GM13976 (cell line): ENCODE measurements at regions not wholly inside any gene's neighbourhood (a gene's known extent, or its start where the extent isn't known, plus 50 kb on each side); places are given as distances from the start of the nearest gene placed in this dataset.

Source experiments
- DNase-seq: peaks from one replicate; pipeline ENCODE4 v3.0.0; 2012; ENCODE audit warnings: low spot score
- CTCF ChIP-seq: IDR thresholded peaks from 2 replicates; pipeline ENCODE4 v1.5.1; 2012; ENCODE audit warnings: borderline replicate concordance, mild to moderate bottlenecking; ENCODE audit not compliant: insufficient read depth; ENCODE audit errors: extremely low read depth, missing control alignments, control extremely low read depth
- in situ Hi-C: fragments of 300-500 bp; cut with MboI; formaldehyde crosslinking; loops from one replicate; pipeline ENCODE4 v1.12.0; 2022; ENCODE audit warnings: low sequenced_read_pairs, mixed read lengths, inconsistent platforms; ENCODE audit not compliant: unreplicated experiment

- no peak for DNase-seq
- in situ Hi-C loops = loop anchor here (25.0 kb wide), 1 partner anchor 1524 kb away; the partner anchor contains the start of gene BOD1L1
- TF ChIP-seq CTCF = no peak
Observed at GRCh38 chr4:15161439-15161838, 159.2 kb downstream of the CPEB2 start.

- in situ Hi-C loops = loop anchor here (25.0 kb wide), 1 partner anchor 1525 kb away; the partner anchor contains the start of gene BOD1L1
- DNase-seq = no peak
- no peak for TF ChIP-seq CTCF
Observed at GRCh38 chr4:15162046-15162445, 159.8 kb downstream of the CPEB2 start.

GRCh38 chr4:15162465-15163283, 160.4 kb downstream of the CPEB2 start:
- DNase-seq = peak; percentile 38
- TF ChIP-seq CTCF = peak; percentile 33
- in situ Hi-C loops = loop anchor here (25.0 kb wide), 1 partner anchor 1525 kb away; the partner anchor contains the start of gene BOD1L1

DNA sequence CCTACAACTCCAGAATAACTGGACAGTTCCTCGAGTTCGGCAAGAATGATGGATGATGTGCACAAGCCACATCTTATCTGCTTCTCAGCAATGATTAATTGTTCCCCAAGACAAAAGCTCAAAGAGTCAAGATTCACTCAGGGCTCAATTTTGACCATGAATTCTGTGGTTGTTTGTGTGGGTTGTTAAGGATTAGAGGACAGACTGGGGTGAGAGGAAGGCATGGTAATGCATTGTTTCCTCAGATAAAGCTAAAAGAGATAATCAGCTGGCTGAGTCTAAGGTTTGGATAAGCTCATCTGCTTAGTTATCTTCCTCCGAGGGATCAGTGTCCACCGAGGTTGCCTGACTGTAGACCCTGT, 161.0 kb downstream of the CPEB2 start:
- in situ Hi-C loops = loop anchor here (25.0 kb wide), 1 partner anchor 1526 kb away; the partner anchor contains the start of gene BOD1L1
- DNase-seq = no peak
- TF ChIP-seq CTCF = no peak

- no peak for TF ChIP-seq CTCF
- in situ Hi-C loops = loop anchor here (25.0 kb wide), 1 partner anchor 1527 kb away; the partner anchor contains the start of gene BOD1L1
- DNase-seq = no peak
Observed at GRCh38 chr4:15164571-15164970, 162.3 kb downstream of the CPEB2 start.

GRCh38 chr4:15167743-15168142, 165.5 kb downstream of the CPEB2 start:
- in situ Hi-C loops = loop anchor here (25.0 kb wide), 1 partner anchor 1530 kb away; the partner anchor contains the start of gene BOD1L1
- no peak for TF ChIP-seq CTCF
- no peak for DNase-seq

DNA sequence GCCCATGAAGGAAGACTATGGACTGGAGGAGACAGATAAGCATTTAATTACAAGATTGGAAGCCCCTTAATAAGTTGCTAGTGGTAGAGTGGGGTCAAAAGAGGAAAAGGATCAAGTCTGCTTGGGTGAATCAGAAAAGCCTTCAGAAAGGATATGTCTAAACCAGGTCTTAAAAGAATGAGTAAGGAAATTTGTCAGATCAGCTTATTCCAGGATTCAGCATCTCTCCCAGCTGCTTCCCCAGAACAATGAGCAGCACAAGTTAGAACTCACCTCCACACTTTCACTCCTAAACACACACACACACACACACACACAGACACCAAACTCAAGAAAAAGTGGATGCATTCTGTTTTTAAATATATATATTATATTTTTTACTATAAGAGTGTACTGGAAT, 166.5 kb downstream of the CPEB2 start:
- in situ Hi-C loops = loop anchor here (25.0 kb wide), 1 partner anchor 1531 kb away; the partner anchor contains the start of gene BOD1L1
- DNase-seq = no peak

More for the DNA sequence above, 166.5 kb downstream of the CPEB2 start:
- no peak for TF ChIP-seq CTCF
